Panc1 (cell line): ENCODE measurements at regions not wholly inside any gene's neighbourhood (a gene's known extent, or its start where the extent isn't known, plus 50 kb on each side); places are given as distances from the start of the nearest gene placed in this dataset.

Experiments used
- POLR2AphosphoS5 ChIP-seq: IDR thresholded peaks from 2 replicates; pipeline ENCODE4 v1.6.1; 2012; ENCODE audit warnings: mild to moderate bottlenecking, low read depth, low read length, moderate library complexity
- SIN3A ChIP-seq: IDR thresholded peaks from 2 replicates; pipeline ENCODE4 v1.6.1; 2012; ENCODE audit warnings: low read depth, mild to moderate bottlenecking, low read length, moderate library complexity, borderline replicate concordance; ENCODE audit not compliant: insufficient read depth
- TF ChIP-seq, protein P1 (sequence below): fragments of 450-650 bp; IDR thresholded peaks from 2 replicates; pipeline ENCODE4 v1.5.1; 2017; ENCODE audit warnings: mild to moderate bottlenecking

DNA sequence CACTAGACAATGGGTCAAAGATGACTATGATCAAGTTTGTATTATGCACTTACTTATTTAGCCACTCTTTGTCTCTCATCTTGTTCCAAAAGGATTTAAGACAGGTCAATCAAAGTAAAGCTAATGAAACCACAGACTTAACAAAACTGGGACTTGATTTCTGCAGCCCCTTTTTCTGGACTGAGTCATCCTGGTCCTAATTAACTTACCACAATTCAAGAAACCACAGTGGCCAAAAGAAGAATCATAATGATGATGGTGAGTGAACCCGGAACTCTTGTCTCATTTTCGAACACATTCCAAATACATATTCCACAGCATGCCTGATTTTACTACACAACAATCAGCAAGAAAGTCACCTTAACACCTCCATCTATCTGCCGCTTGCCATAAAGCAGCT lies 1333.0 kb downstream of the ROBO1 start:
- TF ChIP-seq, protein P1, sequence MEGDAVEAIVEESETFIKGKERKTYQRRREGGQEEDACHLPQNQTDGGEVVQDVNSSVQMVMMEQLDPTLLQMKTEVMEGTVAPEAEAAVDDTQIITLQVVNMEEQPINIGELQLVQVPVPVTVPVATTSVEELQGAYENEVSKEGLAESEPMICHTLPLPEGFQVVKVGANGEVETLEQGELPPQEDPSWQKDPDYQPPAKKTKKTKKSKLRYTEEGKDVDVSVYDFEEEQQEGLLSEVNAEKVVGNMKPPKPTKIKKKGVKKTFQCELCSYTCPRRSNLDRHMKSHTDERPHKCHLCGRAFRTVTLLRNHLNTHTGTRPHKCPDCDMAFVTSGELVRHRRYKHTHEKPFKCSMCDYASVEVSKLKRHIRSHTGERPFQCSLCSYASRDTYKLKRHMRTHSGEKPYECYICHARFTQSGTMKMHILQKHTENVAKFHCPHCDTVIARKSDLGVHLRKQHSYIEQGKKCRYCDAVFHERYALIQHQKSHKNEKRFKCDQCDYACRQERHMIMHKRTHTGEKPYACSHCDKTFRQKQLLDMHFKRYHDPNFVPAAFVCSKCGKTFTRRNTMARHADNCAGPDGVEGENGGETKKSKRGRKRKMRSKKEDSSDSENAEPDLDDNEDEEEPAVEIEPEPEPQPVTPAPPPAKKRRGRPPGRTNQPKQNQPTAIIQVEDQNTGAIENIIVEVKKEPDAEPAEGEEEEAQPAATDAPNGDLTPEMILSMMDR = no peak
- TF ChIP-seq POLR2AphosphoS5 (no peak), SIN3A (no peak)
